Urothelium cell line (cell line): ENCODE measurements at regions not wholly inside any gene's neighbourhood (a gene's known extent, or its start where the extent isn't known, plus 50 kb on each side); places are given as distances from the start of the nearest gene placed in this dataset.
A peak's percentile ranks its signal among the peaks of the same experiment; 100 is the strongest.

Source experiments
- DNase-seq: peaks from one replicate; pipeline ENCODE4 v3.0.0; 2011; ENCODE audit warnings: low spot score, mixed read lengths
- FAIRE-seq: peaks from 2 replicates; lab custom pipeline; 2011; peaks lifted over from hg19 to GRCh38; lab: Jason Lieb, UNC

DNA sequence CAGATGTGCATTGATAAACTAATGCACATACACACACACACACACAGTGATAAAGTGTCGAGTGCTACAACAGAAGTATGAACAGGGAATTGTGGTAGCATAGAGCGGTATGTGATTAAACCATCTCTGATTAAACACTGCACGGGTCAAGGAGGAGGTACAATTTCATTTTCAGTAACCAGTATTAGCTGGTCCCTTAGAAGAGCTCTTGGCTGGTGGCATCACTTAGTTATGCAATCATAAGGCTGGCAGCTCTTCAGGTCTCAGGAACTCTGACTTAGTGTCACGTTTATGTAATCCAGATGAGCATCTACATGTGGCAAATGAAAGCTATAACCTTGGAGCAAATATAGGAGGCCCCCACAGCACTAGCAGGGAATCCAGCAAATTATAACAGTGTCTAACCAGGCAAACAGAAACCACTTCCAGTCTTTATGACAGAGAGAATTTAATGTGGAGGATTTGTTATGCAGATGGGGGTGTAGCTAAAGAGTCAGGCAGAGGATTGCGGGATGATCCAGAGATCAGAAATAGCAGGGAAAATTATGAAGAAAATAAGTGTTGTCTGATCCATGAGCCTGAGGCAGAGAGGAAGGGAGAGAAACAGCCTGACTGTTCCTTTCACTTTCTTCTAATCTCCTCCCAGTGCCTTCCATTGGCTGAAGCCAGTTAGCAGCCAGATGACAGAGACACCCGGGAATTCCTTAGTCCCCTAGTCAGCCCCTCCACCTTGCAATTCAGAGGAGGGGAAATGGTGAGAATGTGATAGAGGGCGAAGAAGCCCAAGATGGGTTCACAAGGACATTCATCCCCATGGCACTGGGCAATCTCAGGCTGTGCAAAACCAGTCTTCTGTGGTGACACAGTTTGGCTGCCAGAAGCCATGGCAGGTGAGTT is 533.1 kb upstream of the TENM4 start:
- DNase-seq: peak; percentile 33
- no peak for FAIRE-seq

DNA sequence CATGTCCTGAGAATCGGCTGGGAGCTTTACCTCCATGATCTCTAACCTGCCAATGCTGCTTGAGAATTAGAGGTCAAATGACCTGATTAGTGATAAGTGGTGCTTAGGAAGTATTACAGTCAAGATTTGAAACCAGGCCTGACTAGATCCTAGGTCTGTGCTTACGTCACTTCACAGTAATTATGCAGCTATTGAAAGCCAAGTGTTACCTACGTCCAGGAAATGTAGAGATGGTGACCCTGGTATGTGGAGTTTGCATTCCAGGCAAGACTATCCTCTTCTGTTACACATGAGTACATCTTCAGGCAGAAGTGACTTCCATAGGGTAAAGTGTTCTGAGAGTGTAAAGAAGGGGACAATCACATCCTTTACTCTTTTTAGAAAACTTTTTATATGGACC is 530.4 kb upstream of the TENM4 start:
- FAIRE-seq (no peak), DNase-seq (no peak)

- DNase-seq: no peak
- peak; percentile 20 for FAIRE-seq
Measured at GRCh38 chr11:79966592-79966991, 525.8 kb upstream of the TENM4 start.

GRCh38 chr11:79963856-79964645 is 523.2 kb upstream of the TENM4 start:
- FAIRE-seq (no peak), DNase-seq (no peak)

GRCh38 chr11:79960461-79960860 is 519.6 kb upstream of the TENM4 start:
- DNase-seq (no peak), FAIRE-seq (no peak)

- DNase-seq (no peak), FAIRE-seq (no peak)
Measured at GRCh38 chr11:79959318-79959717, 518.5 kb upstream of the TENM4 start.

GRCh38 chr11:79957702-79958101 is 516.9 kb upstream of the TENM4 start:
- FAIRE-seq (no peak), DNase-seq (no peak)

DNA sequence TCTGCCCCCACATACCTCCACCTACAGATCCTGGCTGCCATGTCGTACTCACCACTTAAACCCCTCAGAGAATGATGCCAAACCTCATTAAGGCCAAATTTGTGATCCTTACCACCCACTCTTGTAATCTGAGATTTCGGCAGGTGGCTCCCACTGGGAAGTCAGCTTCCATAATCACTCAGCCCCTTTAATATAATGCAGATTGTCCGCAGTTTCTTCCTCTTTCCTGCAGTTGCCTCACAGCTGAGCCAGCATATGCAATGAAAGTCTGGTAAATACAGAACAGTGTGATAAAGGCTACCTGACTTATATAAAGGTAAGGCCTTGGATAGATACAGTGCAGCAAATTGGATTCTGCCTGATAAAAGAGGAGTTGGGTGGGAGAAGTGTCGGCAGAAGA is 515.2 kb upstream of the TENM4 start:
- no peak for DNase-seq

GRCh38 chr11:79953629-79954028 is 512.8 kb upstream of the TENM4 start:
- FAIRE-seq: no peak
- no peak for DNase-seq

More for the DNA sequence above, 515.2 kb upstream of the TENM4 start:
- FAIRE-seq: no peak

DNA sequence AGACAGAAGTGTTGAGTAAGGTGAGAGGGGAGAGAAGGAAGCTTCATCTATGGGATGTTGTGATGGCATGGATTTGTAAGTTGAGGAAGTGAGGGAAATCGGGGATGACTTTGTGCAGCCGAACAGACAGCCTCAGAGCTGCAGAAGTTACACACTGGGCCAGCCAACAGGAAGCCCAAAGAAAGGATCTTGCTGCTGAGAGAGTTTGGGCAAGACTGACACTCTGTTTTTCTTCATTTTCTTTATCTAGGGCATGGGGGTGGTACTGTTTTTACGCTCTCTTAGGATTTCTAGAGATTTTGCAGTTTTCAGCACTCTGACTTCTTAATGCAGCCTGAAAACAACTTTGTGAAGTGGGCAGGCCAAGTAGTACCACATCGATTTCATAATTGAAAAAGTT is 509.9 kb upstream of the TENM4 start:
- DNase-seq (no peak), FAIRE-seq (no peak)

GRCh38 chr11:79950172-79950571 is 509.3 kb upstream of the TENM4 start:
- DNase-seq (no peak), FAIRE-seq (no peak)

- FAIRE-seq (no peak), DNase-seq (no peak)
Measured at GRCh38 chr11:79949574-79949973, 508.7 kb upstream of the TENM4 start.

DNA sequence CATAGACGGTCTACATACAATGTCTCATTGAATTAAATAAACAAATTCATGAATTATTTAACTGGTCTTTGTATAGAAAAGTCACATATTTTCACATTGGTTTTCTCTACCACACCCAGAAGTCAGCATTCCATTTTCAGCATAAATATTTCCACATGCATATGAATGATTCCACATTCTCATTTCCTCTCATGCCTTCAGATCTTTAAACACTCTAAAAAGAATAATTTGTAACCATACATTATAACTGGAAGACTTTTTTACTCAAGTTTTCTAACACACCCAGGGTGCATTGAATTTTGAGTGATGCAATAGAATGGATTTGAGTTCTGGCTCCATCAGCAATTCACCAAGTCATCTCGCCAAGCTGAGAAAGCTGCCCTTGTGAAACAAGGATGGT is 501.8 kb upstream of the TENM4 start:
- no peak for FAIRE-seq

DNA sequence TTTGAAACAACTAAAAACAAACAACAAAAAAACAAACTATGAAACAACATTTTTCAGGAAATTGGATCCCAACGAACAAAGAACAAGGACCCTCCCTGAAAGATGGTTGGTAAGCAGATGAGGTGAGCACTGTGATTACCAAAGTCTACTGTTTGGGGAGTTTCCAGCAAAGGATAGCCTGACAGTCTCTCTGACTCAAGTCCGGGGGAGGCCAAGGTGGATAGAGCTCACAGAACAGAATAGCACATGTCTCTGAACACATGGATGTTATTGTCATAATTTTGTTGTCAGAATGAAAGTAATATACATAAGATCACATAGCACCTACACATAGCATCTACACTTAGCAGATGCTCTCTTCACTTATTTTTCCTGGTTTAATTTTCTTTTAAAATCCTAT is 501.3 kb upstream of the TENM4 start:
- no peak for FAIRE-seq
- DNase-seq: no peak

More for the DNA sequence above, 501.8 kb upstream of the TENM4 start:
- no peak for DNase-seq

GRCh38 chr11:79940974-79941735 is 500.3 kb upstream of the TENM4 start:
- DNase-seq (no peak), FAIRE-seq (no peak)

DNA sequence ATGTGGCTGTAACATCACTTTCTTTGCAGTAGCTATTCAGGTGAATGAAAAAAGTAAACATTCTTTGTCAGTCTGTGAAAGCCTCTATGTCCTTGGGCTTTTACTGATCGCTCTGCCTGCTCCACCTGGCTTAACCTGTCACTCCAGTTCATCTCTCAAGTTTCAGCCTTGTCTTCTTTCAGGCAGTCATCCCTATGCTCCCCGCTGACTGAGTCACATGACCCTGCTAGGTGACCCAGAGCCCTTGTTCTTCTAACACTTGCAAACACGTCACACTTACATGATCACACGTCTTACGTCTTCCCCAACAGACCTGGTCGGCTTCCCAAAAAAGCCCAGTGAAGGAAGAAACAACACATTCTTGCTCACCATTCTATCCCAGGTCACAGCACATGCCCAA is 499.3 kb upstream of the TENM4 start:
- DNase-seq (no peak), FAIRE-seq (no peak)

GRCh38 chr11:79939111-79939510 is 498.3 kb upstream of the TENM4 start:
- DNase-seq (no peak), FAIRE-seq (no peak)

DNA sequence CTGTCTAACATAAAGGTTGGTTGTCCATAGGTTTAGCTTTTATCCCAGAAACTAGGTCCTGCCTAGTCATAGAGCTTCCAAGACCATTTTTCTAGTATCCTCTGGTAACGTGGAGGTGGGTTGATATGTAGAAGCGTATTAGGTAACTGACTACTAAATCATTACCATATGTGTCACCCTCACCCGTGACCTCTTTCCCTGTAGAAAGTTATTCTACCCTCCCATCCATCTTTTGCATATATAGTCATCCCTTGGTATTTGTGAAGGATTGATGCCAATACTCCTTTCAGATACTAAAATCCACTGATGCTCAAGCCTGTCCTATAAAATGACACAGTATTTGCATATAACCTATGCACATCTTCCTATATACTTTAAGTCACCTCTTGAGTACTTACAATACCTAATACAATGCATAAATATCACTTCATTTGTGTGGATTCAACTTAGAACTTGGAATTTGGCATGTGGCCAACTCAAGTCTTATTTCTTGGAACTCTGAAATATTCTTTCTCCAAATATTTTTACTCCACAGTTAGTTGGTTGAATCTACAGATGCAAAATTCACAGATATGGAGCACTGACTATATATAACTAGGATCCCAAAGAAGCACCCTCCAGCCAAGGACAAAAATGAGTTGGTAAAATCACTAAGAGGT is 497.0 kb upstream of the TENM4 start:
- FAIRE-seq (no peak), DNase-seq (no peak)

GRCh38 chr11:79932612-79933011 is 491.8 kb upstream of the TENM4 start:
- FAIRE-seq (no peak), DNase-seq (no peak)

DNA sequence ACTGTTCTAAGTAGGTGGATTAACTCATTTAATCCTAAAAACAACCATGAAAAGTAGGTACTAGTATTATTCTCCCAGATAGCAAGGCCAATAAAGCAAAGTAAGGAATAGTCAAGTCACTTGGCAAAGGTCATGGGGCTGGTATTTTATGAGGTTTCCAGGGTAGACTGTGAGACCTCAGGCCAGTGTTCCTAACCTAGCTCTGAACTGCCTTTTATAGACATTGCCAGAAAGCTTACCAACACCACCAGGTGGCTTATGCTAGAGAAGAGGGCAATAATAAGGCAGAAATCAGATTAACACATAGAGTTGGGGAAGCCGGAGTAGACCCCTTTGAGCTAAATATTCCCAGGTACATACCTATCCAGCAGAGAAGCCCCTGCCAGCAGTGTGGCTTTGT is 490.9 kb upstream of the TENM4 start:
- DNase-seq: no peak
- FAIRE-seq: no peak

- DNase-seq: no peak
- FAIRE-seq: no peak
Measured at GRCh38 chr11:79926707-79927106, 485.9 kb upstream of the TENM4 start.
